ENCODE measurements at regions not wholly inside any gene's neighbourhood (a gene's known extent, or its start where the extent isn't known, plus 50 kb on each side); places are given as distances from the start of the nearest gene placed in this dataset.

GRCh38 chr18:47602273-47602897 is 328.1 kb downstream of the SMAD2 start:
- TF ChIP-seq CTCF (IDR thresholded peaks at IDR 0.05; ENCODE audit: low read depth, low read length, poor library complexity, severe bottlenecking) (no peak), EZH2phosphoT487 (IDR thresholded peaks at IDR 0.05; ENCODE audit: borderline replicate concordance, low read length) (no peak)

Data from DOHH2 (cell line).